ENCODE measurements at regions not wholly inside any gene's neighbourhood (a gene's known extent, or its start where the extent isn't known, plus 50 kb on each side); places are given as distances from the start of the nearest gene placed in this dataset.

DNA sequence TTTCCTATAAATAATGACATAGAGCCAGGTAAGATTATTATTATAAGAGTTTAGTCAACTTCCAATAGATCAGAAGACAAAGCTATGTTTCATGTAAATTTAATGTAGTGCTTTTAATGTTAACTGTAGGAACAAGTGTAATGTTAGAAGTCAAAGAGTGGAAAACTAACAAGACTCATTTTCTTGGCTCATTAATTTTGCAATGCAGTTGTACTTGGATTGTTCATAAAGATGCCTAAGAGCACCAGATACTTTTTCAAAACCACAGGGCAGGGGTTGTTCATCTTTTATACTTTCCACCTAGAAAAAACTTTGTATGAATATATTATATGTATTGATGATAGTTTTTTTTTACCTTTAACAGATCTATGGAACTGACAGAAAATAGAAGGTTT lies 1705.3 kb upstream of the CDH9 start:
- Histone ChIP-seq H3K27ac (replicated peaks) (no peak overlapping the region), H3K27me3 (ENCODE audit: insufficient read depth, poor library complexity, severe bottlenecking) (no peaks in the 10 kb centered on the region), H3K4me3 (replicated peaks; ENCODE audit: insufficient read depth, low read length) (no peak overlapping the region)
- no peak for DNase-seq (ENCODE audit: low read depth in 1 of 2, low spot score in 1 of 2)
- TF ChIP-seq SPI1 (IDR thresholded peaks at IDR 0.05; ENCODE audit: borderline replicate concordance, low read depth) (no peak), GABPA (IDR thresholded peaks at IDR 0.05; ENCODE audit: low read depth) (no peak), POLR2AphosphoS5 (IDR thresholded peaks at IDR 0.05; ENCODE audit: low read depth) (no peak)
- TF ChIP-seq, protein P1, sequence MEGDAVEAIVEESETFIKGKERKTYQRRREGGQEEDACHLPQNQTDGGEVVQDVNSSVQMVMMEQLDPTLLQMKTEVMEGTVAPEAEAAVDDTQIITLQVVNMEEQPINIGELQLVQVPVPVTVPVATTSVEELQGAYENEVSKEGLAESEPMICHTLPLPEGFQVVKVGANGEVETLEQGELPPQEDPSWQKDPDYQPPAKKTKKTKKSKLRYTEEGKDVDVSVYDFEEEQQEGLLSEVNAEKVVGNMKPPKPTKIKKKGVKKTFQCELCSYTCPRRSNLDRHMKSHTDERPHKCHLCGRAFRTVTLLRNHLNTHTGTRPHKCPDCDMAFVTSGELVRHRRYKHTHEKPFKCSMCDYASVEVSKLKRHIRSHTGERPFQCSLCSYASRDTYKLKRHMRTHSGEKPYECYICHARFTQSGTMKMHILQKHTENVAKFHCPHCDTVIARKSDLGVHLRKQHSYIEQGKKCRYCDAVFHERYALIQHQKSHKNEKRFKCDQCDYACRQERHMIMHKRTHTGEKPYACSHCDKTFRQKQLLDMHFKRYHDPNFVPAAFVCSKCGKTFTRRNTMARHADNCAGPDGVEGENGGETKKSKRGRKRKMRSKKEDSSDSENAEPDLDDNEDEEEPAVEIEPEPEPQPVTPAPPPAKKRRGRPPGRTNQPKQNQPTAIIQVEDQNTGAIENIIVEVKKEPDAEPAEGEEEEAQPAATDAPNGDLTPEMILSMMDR (IDR thresholded peaks at IDR 0.05; ENCODE audit: insufficient read depth, low read length): no peak
- TF ChIP-seq, protein P2, sequence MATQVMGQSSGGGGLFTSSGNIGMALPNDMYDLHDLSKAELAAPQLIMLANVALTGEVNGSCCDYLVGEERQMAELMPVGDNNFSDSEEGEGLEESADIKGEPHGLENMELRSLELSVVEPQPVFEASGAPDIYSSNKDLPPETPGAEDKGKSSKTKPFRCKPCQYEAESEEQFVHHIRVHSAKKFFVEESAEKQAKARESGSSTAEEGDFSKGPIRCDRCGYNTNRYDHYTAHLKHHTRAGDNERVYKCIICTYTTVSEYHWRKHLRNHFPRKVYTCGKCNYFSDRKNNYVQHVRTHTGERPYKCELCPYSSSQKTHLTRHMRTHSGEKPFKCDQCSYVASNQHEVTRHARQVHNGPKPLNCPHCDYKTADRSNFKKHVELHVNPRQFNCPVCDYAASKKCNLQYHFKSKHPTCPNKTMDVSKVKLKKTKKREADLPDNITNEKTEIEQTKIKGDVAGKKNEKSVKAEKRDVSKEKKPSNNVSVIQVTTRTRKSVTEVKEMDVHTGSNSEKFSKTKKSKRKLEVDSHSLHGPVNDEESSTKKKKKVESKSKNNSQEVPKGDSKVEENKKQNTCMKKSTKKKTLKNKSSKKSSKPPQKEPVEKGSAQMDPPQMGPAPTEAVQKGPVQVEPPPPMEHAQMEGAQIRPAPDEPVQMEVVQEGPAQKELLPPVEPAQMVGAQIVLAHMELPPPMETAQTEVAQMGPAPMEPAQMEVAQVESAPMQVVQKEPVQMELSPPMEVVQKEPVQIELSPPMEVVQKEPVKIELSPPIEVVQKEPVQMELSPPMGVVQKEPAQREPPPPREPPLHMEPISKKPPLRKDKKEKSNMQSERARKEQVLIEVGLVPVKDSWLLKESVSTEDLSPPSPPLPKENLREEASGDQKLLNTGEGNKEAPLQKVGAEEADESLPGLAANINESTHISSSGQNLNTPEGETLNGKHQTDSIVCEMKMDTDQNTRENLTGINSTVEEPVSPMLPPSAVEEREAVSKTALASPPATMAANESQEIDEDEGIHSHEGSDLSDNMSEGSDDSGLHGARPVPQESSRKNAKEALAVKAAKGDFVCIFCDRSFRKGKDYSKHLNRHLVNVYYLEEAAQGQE (IDR thresholded peaks at IDR 0.05; ENCODE audit: insufficient replicate concordance, low read depth): no peak

DNA sequence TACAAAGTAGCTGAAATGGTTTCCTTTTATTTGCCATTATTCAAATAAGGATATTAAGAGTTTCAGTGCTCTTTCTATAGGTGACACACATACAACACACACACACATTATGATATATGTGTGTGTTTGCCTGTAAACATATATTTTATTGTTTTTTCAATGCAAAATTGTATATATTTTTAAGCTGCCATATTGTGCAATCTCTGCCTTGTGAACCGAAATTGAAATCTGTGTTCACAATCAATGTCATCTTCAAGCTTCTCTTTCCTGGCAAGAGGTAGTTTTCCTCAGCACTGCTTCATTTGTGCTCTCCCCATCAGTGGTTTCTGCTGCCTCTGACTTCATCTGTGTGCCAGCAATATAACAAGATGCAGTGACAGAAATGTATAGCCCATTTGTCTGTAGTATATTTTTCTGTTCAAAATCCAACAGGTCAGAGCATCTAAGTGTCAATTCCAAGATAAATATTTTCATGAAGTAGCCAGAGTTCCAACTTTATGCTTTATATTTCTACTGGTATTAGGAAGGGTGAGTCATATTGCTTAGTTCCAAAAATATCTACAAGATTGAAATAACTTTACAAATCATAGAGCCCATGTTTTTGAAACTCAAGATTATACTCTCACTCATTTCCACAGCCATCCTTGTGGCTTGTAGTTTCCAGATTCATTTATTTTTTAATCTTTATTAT lies 1704.8 kb upstream of the CDH9 start:
- Histone ChIP-seq H3K4me3 (replicated peaks; ENCODE audit: insufficient read depth, low read length) (no peak overlapping the region), H3K27ac (replicated peaks) (no peak overlapping the region), H3K27me3 (ENCODE audit: insufficient read depth, poor library complexity, severe bottlenecking) (no peaks in the 10 kb centered on the region)
- TF ChIP-seq, protein P2 (IDR thresholded peaks at IDR 0.05; ENCODE audit: insufficient replicate concordance, low read depth): no peak
- TF ChIP-seq, protein P1 (IDR thresholded peaks at IDR 0.05; ENCODE audit: insufficient read depth, low read length): no peak
- TF ChIP-seq POLR2AphosphoS5 (IDR thresholded peaks at IDR 0.05; ENCODE audit: low read depth) (no peak), SPI1 (IDR thresholded peaks at IDR 0.05; ENCODE audit: borderline replicate concordance, low read depth) (no peak), GABPA (IDR thresholded peaks at IDR 0.05; ENCODE audit: low read depth) (no peak)
- DNase-seq (ENCODE audit: low read depth in 1 of 2, low spot score in 1 of 2): no peak

DNA sequence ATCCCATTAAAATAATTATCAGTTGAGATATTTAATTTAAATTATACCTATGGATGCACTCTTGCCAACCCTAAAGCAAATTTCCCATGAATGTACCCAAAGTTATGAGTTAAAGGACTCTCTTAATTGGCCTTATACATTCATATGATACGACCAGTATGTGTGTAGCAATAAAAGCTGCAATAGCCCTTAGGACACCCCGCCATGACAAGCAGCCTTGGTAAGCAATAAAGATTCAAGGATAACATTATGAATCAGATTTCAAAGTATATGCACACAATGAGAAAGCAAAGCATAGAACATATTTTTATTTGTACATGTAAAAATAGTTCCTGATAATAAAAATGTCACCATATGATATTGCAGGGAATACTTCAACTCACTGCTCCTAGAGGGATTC lies 1699.3 kb upstream of the CDH9 start:
- H3K4me3 ChIP-seq (replicated peaks; ENCODE audit: insufficient read depth, low read length): no peak overlapping the region
- H3K27ac ChIP-seq (replicated peaks): no peak overlapping the region
- DNase-seq (ENCODE audit: low read depth in 1 of 2, low spot score in 1 of 2): no peak
- no peaks in the 10 kb centered on the region for H3K27me3 ChIP-seq (ENCODE audit: insufficient read depth, poor library complexity, severe bottlenecking)
- no peak for TF ChIP-seq GABPA (IDR thresholded peaks at IDR 0.05; ENCODE audit: low read depth)
- TF ChIP-seq, protein P2 (IDR thresholded peaks at IDR 0.05; ENCODE audit: insufficient replicate concordance, low read depth): no peak
- TF ChIP-seq, protein P1 (IDR thresholded peaks at IDR 0.05; ENCODE audit: insufficient read depth, low read length): no peak
- no peak for TF ChIP-seq POLR2AphosphoS5 (IDR thresholded peaks at IDR 0.05; ENCODE audit: low read depth)
- TF ChIP-seq SPI1 (IDR thresholded peaks at IDR 0.05; ENCODE audit: borderline replicate concordance, low read depth): no peak

All from HL-60 (cell line).